Fibroblast of lung (primary cell): ENCODE measurements at regions not wholly inside any gene's neighbourhood (a gene's known extent, or its start where the extent isn't known, plus 50 kb on each side); places are given as distances from the start of the nearest gene placed in this dataset.

Experiments
- EZH2 ChIP-seq: IDR thresholded peaks from 2 replicates; pipeline ENCODE4 v1.5.1; 2012; ENCODE audit warnings: low read length, control low read depth, mild to moderate bottlenecking; ENCODE audit errors: missing control alignments
- TF ChIP-seq, protein P1 (sequence below), 2 donors: IDR thresholded peaks in 1 of 2; conservative IDR thresholded peaks in 1 of 2; 1 replicate in 1 of 2; 2 replicates in 1 of 2; pipeline ENCODE4 v1.5.1; 2011 to 2012; ENCODE audit warnings: low read length in 2 of 2, control low read depth in 1 of 2, inconsistent platforms in 1 of 2, low read depth in 1 of 2, mild to moderate bottlenecking in 1 of 2

DNA sequence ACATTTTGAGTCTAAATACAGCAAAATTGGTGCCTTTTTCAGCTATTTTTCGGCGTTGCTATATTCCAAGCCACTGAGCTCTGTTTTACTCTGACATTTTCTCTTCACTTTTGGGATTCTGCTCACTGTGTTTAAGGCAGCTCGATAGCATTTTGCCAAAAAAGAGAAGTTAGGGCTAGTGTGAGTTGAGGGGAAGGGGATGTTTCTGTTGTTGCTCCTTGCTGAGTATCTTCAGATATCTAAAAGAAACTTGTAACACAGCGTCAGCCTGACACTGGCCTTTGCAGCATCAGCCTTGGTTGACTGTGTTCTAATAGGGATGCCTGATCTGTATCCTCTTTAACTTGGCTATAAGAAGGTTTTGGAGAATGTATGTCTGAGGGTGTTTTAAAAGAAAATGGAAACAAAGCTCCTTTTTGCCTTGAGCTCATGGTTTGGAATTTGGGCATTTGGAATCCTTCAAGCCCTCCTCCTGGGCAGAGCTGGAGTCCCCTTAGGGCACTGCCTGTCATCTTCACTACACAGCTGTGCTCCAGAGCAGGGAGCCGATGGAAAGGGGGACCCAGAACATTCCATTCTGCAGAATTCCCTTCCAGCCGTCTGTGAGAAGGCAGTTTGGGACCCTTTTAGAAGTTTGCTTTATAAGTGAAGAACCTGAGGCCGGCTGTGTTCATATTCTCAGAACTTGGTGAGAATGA, 63.0 kb downstream of the EXOSC2 start:
- TF ChIP-seq, protein P1, sequence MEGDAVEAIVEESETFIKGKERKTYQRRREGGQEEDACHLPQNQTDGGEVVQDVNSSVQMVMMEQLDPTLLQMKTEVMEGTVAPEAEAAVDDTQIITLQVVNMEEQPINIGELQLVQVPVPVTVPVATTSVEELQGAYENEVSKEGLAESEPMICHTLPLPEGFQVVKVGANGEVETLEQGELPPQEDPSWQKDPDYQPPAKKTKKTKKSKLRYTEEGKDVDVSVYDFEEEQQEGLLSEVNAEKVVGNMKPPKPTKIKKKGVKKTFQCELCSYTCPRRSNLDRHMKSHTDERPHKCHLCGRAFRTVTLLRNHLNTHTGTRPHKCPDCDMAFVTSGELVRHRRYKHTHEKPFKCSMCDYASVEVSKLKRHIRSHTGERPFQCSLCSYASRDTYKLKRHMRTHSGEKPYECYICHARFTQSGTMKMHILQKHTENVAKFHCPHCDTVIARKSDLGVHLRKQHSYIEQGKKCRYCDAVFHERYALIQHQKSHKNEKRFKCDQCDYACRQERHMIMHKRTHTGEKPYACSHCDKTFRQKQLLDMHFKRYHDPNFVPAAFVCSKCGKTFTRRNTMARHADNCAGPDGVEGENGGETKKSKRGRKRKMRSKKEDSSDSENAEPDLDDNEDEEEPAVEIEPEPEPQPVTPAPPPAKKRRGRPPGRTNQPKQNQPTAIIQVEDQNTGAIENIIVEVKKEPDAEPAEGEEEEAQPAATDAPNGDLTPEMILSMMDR (conservative IDR thresholded peaks at IDR 0.05 in 1 of 2, IDR thresholded peaks at IDR 0.05 in 1 of 2; ENCODE audit: low read depth in 1 of 2, low read length in 2 of 2) = no peak
- no peak for TF ChIP-seq EZH2
